Breast epithelium (tissue), 3 donors: ENCODE measurements at regions not wholly inside any gene's neighbourhood (a gene's known extent, or its start where the extent isn't known, plus 50 kb on each side); places are given as distances from the start of the nearest gene placed in this dataset.

Source experiments
- CTCF ChIP-seq, 3 donors: fragments of 450-650 bp; IDR thresholded peaks; one replicate each; pipeline ENCODE4 v1.5.1; 2016 to 2017; ENCODE audit warnings: antibody characterized with exemption in 3 of 3, mild to moderate bottlenecking in 3 of 3, moderate library complexity in 3 of 3
- POLR2A ChIP-seq: fragments of 450-650 bp; IDR thresholded peaks from one replicate; pipeline ENCODE4 v1.6.1; 2016; ENCODE audit warnings: antibody characterized with exemption, mild to moderate bottlenecking, moderate library complexity

GRCh38 chr11:133699071-133699470 is 146.2 kb downstream of the SPATA19 start:
- TF ChIP-seq CTCF (IDR thresholded peaks at IDR 0.05) (no peak), POLR2A (no peak)
